HAP-1 (cell line): ENCODE measurements at regions not wholly inside any gene's neighbourhood (a gene's known extent, or its start where the extent isn't known, plus 50 kb on each side); places are given as distances from the start of the nearest gene placed in this dataset.

ENCODE experiments used
- DNase-seq, 2 experiments: peaks; one replicate each; pipeline ENCODE4 v3.0.0-alpha.2; 2016 to 2020; ENCODE audit warnings: low spot score in 2 of 2
- H3K27me3 ChIP-seq: fragments of 250-450 bp; sonication (Bioruptor Pico); 2 replicates; pipeline ENCODE4 v1.5.1; 2020; ENCODE audit warnings: low read depth, mild to moderate bottlenecking, moderate library complexity
- H3K36me3 ChIP-seq: fragments of 250-450 bp; sonication (Bioruptor Pico); replicated peaks from 2 replicates; pipeline ENCODE4 v1.5.1; 2020; ENCODE audit warnings: mild to moderate bottlenecking
- H3K4me1 ChIP-seq: fragments of 250-450 bp; sonication (Bioruptor Pico); 2 replicates; pipeline ENCODE4 v1.5.1; 2020; ENCODE audit warnings: mild to moderate bottlenecking
- H3K4me3 ChIP-seq: fragments of 250-450 bp; sonication (Bioruptor Pico); 2 replicates; pipeline ENCODE4 v1.5.1; 2020; ENCODE audit warnings: mild to moderate bottlenecking, moderate library complexity
- H3K9me3 ChIP-seq: fragments of 250-450 bp; sonication (Bioruptor Pico); 2 replicates; pipeline ENCODE4 v1.5.1; 2020; ENCODE audit warnings: mild to moderate bottlenecking, moderate library complexity
- in situ Hi-C: fragments of 300-500 bp; cut with MboI; formaldehyde crosslinking; loops from 3 replicates; pipeline ENCODE4 v1.14.3; 2020; ENCODE audit warnings: low sequenced_read_pairs, inconsistent platforms, mixed read lengths

DNA sequence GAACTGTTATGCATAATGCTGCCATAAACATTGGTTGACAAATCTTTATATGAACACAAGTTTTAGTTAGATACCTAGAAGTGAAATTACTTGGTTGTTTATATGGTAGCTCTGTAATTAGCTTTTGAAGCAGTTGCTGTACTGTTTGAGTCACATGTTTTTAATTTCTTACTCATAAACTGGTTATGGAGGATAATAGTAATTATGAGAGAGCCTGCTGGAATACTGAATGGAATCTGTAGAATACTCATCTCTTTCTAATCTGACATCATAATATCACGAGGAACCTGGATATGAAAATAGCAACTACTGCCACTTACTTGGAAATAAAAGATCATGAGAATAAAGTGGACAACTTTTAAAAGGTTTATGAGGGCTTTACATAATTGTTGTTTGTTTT is 509.2 kb downstream of the CETN3 start:
- H3K36me3 ChIP-seq, result no peaks in the 10 kb centered on the region
- in situ Hi-C loops, result no loop called here
- DNase-seq, result no peak

DNA sequence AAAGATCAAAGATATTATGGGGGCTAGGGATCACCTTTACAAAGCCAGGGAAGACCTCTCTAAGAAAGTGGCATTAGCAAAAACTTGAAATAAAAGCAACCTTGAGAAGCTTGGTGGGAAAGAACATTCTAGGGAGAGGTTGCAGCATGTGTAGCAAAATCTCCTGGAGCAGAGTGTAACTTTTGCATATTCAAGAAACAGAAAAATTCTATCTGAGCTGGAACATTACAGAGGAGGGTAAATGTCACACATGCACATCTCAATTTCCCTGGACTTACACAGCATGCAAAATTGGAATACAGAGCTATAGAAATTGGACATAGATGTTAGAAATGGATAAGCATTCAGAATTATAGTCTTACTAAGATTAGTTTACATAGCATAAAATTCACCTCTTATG is 510.0 kb downstream of the CETN3 start:
- no peaks in the 10 kb centered on the region for H3K4me1 ChIP-seq
- no peaks in the 10 kb centered on the region for H3K27me3 ChIP-seq
- H3K36me3 ChIP-seq, result no peaks in the 10 kb centered on the region
- no peak for DNase-seq
- in situ Hi-C loops, result no loop called here
- no peaks in the 10 kb centered on the region for H3K9me3 ChIP-seq
- no peak overlapping the region for H3K4me3 ChIP-seq

More for the DNA sequence above, 509.2 kb downstream of the CETN3 start:
- Histone ChIP-seq H3K4me3 (no peak overlapping the region), H3K9me3 (no peaks in the 10 kb centered on the region), H3K27me3 (no peaks in the 10 kb centered on the region), H3K4me1 (no peaks in the 10 kb centered on the region)

DNA sequence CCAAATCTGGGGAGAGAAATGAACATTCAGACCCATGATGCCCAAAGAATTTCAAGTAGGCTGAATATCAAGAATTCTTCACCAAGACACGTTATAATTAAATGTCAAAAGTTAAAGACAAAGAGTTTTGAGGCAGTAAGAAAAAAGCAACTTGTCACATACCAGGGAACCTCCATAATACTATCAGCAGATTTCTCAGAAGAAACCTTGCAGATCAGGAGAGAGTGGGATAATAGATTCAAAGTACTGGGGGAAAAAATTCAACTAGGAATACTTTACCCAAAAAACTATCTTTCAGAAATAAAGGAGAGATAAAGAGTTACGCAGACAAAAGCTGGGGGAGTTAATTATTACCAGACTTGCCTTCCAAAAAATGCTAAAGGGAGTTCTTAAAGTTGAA is 516.0 kb downstream of the CETN3 start:
- no peak overlapping the region for H3K4me3 ChIP-seq
- no peaks in the 10 kb centered on the region for H3K36me3 ChIP-seq
- H3K27me3 ChIP-seq, result no peaks in the 10 kb centered on the region
- H3K9me3 ChIP-seq, result no peaks in the 10 kb centered on the region; the same call in none of the 2 replicates
- H3K4me1 ChIP-seq, result no peaks in the 10 kb centered on the region
- in situ Hi-C loops, result no loop called here
- DNase-seq, result no peak

DNA sequence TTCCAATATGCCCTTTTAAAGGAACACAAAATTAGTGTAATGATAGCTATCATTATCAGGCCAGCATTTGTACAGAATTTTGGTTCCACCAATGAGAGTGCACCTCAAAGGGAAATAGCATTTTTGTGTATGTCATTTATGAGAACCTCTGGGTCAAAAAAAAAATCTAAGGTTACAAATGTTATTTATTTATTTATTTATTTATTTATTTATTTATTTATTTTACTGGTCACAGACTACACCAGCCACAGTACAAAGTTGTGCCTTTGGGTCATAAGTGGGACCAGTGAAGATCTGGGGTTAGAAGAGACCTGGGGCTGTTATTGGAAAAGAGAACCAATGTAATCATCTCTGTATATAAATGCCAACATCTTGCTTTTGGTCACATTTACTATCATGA is 523.9 kb downstream of the CETN3 start:
- in situ Hi-C loops, result no loop called here

DNA sequence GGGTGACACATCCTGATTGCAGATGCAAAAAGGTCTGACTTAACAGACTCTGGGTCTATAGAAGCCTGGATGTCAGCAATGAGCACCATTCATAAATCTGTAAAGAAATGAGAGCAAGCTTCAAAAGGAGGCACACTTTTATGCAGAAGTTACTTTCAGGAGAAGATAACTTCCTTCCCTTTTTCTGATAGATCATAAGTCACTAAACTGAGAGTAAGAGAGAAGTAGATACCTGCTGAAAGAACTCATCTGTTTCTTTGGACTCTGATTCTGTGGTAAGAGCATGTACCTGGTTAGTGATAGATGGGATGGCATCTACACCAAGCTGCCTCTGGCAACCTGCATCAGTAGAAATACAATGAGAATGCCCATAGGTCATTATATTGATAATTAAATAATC is 525.6 kb downstream of the CETN3 start:
- H3K4me3 ChIP-seq, result no peak overlapping the region
- in situ Hi-C loops, result no loop called here
- H3K27me3 ChIP-seq, result no peaks in the 10 kb centered on the region
- no peaks in the 10 kb centered on the region for H3K9me3 ChIP-seq
- H3K4me1 ChIP-seq, result no peaks in the 10 kb centered on the region
- no peaks in the 10 kb centered on the region for H3K36me3 ChIP-seq
- DNase-seq, result no peak

More for the DNA sequence above, 523.9 kb downstream of the CETN3 start:
- DNase-seq, result no peak
- no peaks in the 10 kb centered on the region for H3K36me3 ChIP-seq
- H3K4me1 ChIP-seq, result no peaks in the 10 kb centered on the region
- H3K9me3 ChIP-seq, result no peaks in the 10 kb centered on the region
- no peak overlapping the region for H3K4me3 ChIP-seq
- no peaks in the 10 kb centered on the region for H3K27me3 ChIP-seq

DNA sequence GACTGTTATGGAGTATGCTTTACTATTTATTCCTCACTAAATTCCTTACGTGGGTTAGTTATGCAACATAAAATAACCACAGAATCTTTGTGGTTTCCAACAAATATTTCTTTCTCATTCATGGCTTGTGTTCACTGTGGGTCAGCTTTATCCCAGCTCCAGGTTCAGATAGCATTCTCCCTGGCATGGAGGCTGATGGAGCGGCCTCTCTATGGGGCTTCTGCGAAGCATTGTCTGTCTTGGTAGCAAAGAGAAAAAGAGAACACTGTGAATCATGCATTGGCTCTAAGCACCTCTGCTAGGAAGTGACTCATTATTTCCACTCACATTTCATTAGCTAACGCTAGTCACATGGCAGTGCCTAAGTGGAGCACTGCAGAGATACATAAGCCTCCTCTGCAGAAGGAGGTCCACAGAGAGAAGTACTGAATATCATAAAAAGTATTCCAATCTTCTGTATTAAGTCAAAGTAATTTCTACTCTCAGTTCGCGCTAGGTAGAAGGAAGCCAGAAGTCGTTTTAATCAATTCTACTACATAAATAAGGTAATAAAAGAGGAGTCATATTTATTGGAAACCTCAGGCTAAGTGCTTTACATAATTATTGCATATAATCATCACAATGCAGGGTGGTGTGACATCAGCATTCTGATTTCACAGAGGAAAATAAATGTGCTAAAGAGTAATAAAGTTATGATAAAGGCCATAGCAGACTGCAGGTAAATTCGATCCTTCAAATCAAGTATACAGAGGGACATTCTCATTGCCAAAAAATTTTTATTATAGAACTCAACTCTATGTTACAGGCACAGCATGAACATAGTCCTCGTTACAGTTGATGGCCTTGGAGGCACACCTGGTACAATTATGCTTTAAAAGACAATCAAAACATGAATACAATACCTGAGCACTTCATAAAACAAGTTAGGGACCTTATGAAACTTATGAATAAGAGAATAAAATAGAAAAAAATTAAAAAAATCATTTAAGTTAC is 531.1 kb downstream of the CETN3 start:
- Histone ChIP-seq H3K36me3 (no peaks in the 10 kb centered on the region), H3K27me3 (no peaks in the 10 kb centered on the region), H3K9me3 (no peaks in the 10 kb centered on the region), H3K4me3 (no peak overlapping the region), H3K4me1 (no peaks in the 10 kb centered on the region)
- DNase-seq, result no peak
- in situ Hi-C loops, result no loop called here

DNA sequence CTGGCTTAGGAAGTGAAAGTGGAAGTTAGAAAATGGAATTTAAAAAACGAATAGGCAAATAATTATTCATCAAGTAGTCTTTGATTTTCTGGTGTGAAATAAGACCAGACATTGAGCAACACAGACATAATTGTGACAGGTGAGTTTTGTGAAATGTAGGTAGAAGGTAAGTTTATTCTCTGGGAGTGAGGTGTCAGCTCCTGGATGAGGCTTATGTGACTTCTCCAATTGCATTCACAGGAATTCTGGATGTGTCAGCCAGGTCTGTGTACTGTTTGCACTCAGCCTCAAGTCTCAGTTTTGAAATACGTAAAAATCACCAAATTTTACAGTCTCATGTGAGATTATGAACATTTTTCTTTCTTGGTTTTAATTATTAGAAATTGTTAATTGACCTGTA is 537.6 kb downstream of the CETN3 start:
- in situ Hi-C loops, result no loop called here
- Histone ChIP-seq H3K36me3 (no peaks in the 10 kb centered on the region), H3K27me3 (no peaks in the 10 kb centered on the region), H3K4me3 (no peak overlapping the region), H3K4me1 (no peaks in the 10 kb centered on the region), H3K9me3 (no peaks in the 10 kb centered on the region)
- no peak for DNase-seq

DNA sequence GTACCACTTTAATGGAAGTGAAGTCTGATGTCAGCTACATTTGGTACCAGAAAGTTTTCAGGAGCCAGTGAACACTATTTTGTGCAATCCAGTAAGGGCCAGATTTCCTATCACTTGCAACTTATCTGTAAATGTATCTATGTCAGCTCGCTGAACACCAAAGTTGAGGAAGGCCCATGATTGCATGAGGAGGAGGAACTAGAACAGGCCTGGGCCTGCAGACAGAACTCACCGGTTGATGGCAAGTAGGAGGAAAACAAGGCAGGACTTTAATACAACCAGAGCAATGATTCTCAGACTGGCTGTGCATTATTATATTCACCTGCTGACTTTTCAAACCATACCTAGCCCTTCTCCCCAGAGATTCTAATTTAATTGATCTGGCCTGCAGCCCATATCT is 540.2 kb downstream of the CETN3 start:
- Histone ChIP-seq H3K27me3 (no peaks in the 10 kb centered on the region), H3K9me3 (no peaks in the 10 kb centered on the region), H3K4me3 (no peak overlapping the region), H3K4me1 (no peaks in the 10 kb centered on the region), H3K36me3 (no peaks in the 10 kb centered on the region)
- no peak for DNase-seq
- in situ Hi-C loops, result no loop called here

DNA sequence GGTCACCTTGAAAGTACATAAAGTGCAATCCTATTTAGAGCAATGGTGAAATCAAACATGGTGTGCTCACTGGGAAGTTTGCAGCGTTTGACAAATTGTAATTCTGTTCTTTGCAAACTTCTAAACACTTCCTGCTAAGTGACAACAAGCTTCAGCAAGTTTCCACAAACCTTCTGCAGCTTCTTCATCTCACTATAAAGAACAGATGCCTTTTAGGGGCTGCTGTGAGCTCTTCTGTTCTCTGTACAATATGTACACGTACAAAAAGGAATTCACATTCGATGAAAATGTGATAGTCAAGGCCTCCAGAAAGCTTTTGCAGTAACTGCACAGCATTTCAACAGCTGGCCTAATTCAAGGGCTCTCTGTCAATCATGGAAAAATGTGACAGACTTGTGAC is 543.1 kb downstream of the CETN3 start:
- H3K4me3 ChIP-seq, result no peak overlapping the region
- H3K36me3 ChIP-seq, result no peaks in the 10 kb centered on the region
- in situ Hi-C loops, result no loop called here
- no peaks in the 10 kb centered on the region for H3K4me1 ChIP-seq
- no peak for DNase-seq
- no peaks in the 10 kb centered on the region for H3K27me3 ChIP-seq
- no peaks in the 10 kb centered on the region for H3K9me3 ChIP-seq

DNA sequence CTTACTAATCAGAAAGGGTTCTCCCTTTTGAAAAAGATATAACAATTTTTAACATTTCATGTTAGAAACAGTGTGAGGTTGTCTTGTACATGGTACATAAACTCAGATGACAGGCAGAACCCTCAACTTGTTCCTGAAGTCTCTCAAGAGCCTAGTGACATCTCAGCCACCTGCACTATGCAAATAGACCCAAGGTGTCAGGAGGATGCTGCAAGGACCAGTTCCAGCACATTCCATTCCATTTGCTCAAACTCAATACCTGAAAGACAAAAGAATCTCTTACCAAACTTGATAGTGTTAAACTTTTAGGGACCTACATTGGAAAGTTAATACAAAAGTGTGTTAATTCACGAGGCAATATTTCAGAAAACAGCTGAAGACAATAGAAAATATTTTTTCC is 544.6 kb downstream of the CETN3 start:
- Histone ChIP-seq H3K9me3 (no peaks in the 10 kb centered on the region), H3K27me3 (no peaks in the 10 kb centered on the region), H3K4me1 (no peaks in the 10 kb centered on the region), H3K36me3 (no peaks in the 10 kb centered on the region), H3K4me3 (no peak overlapping the region)
- DNase-seq, result no peak
- in situ Hi-C loops, result no loop called here

DNA sequence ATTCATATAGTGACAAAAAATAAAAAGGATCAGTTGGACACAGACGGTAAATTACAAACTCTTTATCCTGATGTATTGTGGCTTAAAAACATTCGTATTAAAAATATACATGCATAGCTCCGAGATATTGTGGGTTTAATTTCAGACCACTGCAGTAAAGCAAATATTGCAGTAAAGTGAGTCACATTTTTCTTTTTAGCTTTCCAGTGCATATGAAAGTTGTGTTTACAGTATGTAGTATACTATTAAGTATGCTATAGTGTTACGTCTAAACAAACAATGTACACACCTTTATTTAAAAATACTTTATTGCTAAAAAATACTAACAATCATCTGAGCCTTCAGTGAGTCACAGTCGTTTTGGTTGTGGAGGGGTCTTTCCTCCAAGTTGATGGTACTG is 551.8 kb downstream of the CETN3 start:
- in situ Hi-C loops, result no loop called here
- no peaks in the 10 kb centered on the region for H3K9me3 ChIP-seq
- no peaks in the 10 kb centered on the region for H3K4me1 ChIP-seq

DNA sequence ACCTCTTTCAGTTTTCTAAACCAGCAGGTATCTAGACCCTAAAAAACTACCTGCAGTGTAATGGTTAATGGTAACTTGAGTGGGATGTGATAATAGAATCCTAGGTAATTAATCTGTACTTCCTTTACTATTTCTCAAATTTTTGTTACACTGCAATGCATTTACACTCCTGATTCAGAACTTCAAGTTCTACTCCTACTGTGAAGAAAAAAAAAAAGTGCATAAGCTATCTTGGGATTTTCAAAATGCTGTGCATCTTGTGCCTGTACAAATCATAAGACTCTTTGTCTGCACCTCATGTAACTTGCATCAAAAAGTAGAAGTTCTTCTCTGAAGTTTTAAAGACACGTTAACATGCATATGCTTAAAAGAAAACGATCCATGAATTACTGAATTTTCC is 554.1 kb downstream of the CETN3 start:
- Histone ChIP-seq H3K4me3 (no peak overlapping the region), H3K4me1 (no peaks in the 10 kb centered on the region), H3K9me3 (no peaks in the 10 kb centered on the region), H3K27me3 (no peaks in the 10 kb centered on the region), H3K36me3 (no peaks in the 10 kb centered on the region)
- in situ Hi-C loops, result no loop called here
- no peak for DNase-seq

More for the DNA sequence above, 551.8 kb downstream of the CETN3 start:
- no peaks in the 10 kb centered on the region for H3K27me3 ChIP-seq
- no peak for DNase-seq
- H3K4me3 ChIP-seq, result no peak overlapping the region
- H3K36me3 ChIP-seq, result no peaks in the 10 kb centered on the region

DNA sequence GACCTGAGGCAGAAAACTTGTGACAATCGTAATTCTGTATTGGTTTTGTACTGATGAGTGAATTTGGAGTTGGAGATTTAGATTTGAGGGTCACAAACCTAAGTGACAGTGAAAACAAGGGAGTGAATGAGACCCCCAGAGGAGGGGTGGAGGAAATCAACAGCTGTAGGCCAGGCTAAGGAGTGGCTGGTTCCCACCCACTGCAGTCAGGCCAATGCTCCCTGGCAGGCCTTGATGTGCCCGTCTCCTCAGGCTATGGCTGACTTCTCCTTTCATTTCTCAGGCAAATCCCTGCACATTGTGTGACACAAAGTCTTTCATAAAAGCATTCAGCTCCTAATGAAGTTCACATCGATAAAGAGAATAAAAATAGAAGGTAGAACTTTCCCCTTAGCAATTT is 557.6 kb downstream of the CETN3 start:
- no peaks in the 10 kb centered on the region for H3K27me3 ChIP-seq
- H3K9me3 ChIP-seq, result no peaks in the 10 kb centered on the region
- H3K4me3 ChIP-seq, result no peak overlapping the region
- in situ Hi-C loops, result no loop called here
- DNase-seq, result peak in 1 of 2 experiments; percentile 14
- no peaks in the 10 kb centered on the region for H3K36me3 ChIP-seq
- H3K4me1 ChIP-seq, result no peaks in the 10 kb centered on the region

DNA sequence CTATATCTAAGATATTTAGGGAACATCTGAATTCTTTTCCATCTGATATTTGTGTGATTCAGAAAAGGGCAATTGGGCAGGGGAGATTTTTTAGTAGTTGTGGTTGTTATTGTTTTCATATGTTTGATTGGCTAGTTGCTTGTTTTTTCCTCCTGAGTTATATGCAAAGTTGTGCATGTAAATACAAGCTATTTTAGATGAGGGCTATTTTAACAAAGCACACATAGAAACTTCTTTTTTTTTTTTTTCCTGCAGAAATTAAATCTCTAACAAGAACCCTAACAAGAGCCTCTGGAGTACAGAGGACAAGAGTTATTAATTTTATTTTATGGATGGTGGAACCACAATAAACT is 559.1 kb downstream of the CETN3 start:
- Histone ChIP-seq H3K4me3 (no peak overlapping the region), H3K36me3 (no peaks in the 10 kb centered on the region), H3K9me3 (no peaks in the 10 kb centered on the region), H3K27me3 (no peaks in the 10 kb centered on the region), H3K4me1 (no peaks in the 10 kb centered on the region)
- DNase-seq, result no peak
- in situ Hi-C loops, result no loop called here
